NB4 (cell line): ENCODE measurements at regions not wholly inside any gene's neighbourhood (a gene's known extent, or its start where the extent isn't known, plus 50 kb on each side); places are given as distances from the start of the nearest gene placed in this dataset.

Source experiments
- CTCF ChIP-seq: IDR thresholded peaks from one replicate; pipeline ENCODE4 v1.5.1; 2012; ENCODE audit warnings: low read depth, low read length
- MAX ChIP-seq: IDR thresholded peaks from 2 replicates; pipeline ENCODE4 v1.6.1; 2011; ENCODE audit warnings: low read depth, low read length
- MYC ChIP-seq: IDR thresholded peaks from 2 replicates; pipeline ENCODE4 v1.6.1; 2011; ENCODE audit warnings: low read depth, low read length
- POLR2A ChIP-seq: IDR thresholded peaks from 2 replicates; pipeline ENCODE4 v1.6.1; 2011; ENCODE audit warnings: mild to moderate bottlenecking; ENCODE audit not compliant: insufficient read length; ENCODE audit errors: extremely low read depth

DNA sequence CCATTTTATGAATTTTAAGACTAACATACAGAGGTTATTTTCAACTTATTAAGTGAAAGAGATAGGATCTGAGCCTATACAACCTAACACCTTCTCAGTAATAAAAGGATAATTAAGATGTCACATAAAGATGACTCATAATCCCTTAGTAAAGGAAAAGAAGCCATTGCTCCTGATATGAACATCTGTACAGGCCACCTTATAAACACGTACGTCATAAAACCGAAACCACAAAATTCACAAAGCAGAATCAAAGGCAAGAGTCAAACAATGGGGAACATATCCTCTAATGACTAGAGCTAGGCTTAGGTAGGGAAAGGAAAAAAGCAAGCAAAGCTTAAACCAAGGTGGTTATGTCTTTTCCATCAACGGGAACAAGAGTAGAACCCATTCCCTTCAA is 103.5 kb downstream of the KCNA4 start:
- TF ChIP-seq POLR2A (no peak), CTCF (no peak), MYC (no peak), MAX (no peak)
